HUES6 (cell line): ENCODE measurements at regions not wholly inside any gene's neighbourhood (a gene's known extent, or its start where the extent isn't known, plus 50 kb on each side); places are given as distances from the start of the nearest gene placed in this dataset.
A peak's percentile ranks its signal among the peaks of the same experiment; 100 is the strongest.
"Not testable (repeated sequence)": the region's sequence is repeated elsewhere in the genome, so short reads cannot be mapped to it uniquely, and the experiment has no call there.

Source experiments
- H3K27ac ChIP-seq: 2 replicates; pipeline ENCODE4 v1.7.0; 2013; ENCODE audit warnings: low read depth, mild to moderate bottlenecking, low read length, inconsistent platforms
- H3K27me3 ChIP-seq: 2 replicates; pipeline ENCODE4 v1.6.1; 2013; ENCODE audit warnings: low read length; ENCODE audit not compliant: control insufficient read depth, insufficient read depth
- H3K36me3 ChIP-seq: 2 replicates; pipeline ENCODE4 v1.6.1; 2013; ENCODE audit warnings: low read length; ENCODE audit not compliant: control insufficient read depth, insufficient read depth
- H3K4me1 ChIP-seq: 2 replicates; pipeline ENCODE4 v1.6.1; 2013; ENCODE audit warnings: low read length; ENCODE audit not compliant: control insufficient read depth, insufficient read depth
- H3K4me3 ChIP-seq: 2 replicates; pipeline ENCODE4 v1.5.1; 2013; ENCODE audit warnings: low read depth, low read length
- H3K9ac ChIP-seq: one replicate; pipeline ENCODE4 v1.6.1; 2013; ENCODE audit warnings: mild to moderate bottlenecking, low read length
- H3K9me3 ChIP-seq: 2 replicates; pipeline ENCODE4 v1.6.1; 2013; ENCODE audit warnings: low read depth, low read length; ENCODE audit not compliant: control insufficient read depth, insufficient read depth

DNA sequence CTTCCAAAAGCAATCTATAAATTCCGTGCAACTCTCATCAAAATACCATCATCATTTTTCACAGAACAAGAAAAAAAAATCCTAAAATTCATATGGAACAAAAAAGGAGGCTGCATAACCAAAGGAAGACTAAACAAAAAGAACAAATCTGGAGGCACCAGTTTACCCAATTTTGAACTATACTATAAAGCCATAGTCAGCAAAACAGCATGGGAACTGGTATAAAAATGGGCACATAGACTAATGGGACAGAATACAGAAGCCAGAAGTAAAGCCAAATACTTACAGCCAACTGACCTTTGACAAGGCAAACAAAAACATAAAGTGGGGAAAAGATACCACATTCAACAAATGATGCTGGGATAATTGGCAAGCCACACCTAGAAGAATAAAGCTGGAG lies 753.5 kb upstream of the PABPC4L start:
- H3K4me1 ChIP-seq: no peaks in the 10 kb centered on the region
- no peaks in the 10 kb centered on the region for H3K27me3 ChIP-seq
- H3K27ac ChIP-seq: no peak overlapping the region
- 0 out of 2 replicates have a peak, but pooled peaks cover 4% of the 10 kb centered on the region for H3K9me3 ChIP-seq
- H3K9ac ChIP-seq: no peak overlapping the region
- no peaks in the 10 kb centered on the region for H3K36me3 ChIP-seq
- H3K4me3 ChIP-seq: no peak overlapping the region

DNA sequence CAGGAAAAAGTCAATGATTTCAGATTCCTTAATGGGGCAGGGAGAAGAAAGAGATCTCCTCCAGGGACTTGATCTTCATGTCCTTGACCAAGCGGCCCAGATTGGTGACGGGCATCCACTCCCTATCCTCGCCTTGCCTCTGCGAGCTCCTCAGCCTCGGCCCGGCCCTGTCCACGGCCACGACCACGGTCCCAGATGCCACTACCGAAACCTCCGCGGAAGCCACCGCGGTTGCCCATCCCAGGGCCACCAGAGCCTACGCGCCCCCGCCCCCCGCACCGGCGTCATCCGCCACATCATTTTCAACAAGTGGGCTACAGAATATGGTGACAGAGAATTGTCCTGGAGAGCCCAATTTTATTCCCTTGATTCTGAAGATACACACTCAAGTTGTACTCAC lies 751.2 kb upstream of the PABPC4L start:
- Histone ChIP-seq H3K4me3 (no peak overlapping the region), H3K9me3 (peaks cover 12% of the 10 kb centered on the region), H3K36me3 (no peaks in the 10 kb centered on the region), H3K4me1 (no peaks in the 10 kb centered on the region), H3K27me3 (no peaks in the 10 kb centered on the region), H3K9ac (no peak overlapping the region), H3K27ac (no peak overlapping the region)

- peaks cover 13% of the 10 kb centered on the region for H3K9me3 ChIP-seq
- H3K27ac ChIP-seq: no peak overlapping the region
- no peak overlapping the region for H3K4me3 ChIP-seq
- no peaks in the 10 kb centered on the region for H3K27me3 ChIP-seq
- no peaks in the 10 kb centered on the region for H3K4me1 ChIP-seq
- no peaks in the 10 kb centered on the region for H3K36me3 ChIP-seq
- no peak overlapping the region for H3K9ac ChIP-seq
Observed at GRCh38 chr4:134952305-134952704, 750.7 kb upstream of the PABPC4L start.

DNA sequence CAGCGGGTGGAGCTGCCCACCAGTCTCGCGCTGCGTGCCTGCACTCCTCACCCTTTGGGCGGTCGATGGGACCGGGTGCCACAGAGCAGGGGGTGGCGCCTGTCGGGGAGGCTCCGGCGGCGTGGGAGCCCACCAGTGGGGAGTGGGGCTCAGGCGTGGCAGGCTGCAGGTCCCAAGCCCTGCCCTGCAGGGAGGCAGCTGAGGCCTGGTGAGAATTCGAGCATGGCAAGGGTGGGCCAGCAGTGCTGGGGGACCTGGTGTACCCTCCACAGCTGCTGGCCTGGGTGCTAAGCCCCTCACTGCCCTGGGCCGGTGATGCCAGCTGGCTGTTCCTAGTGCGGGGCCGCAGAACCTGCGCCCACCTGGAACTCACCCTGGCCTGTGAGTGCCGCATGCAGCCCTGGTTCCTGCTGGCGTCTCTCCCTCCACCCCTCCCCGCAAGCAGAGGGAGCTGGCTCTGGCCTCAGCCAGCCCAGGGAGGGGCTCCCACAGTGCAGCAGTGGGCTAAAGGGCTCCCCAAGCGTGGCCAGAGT lies 746.6 kb upstream of the PABPC4L start:
- H3K4me1 ChIP-seq: no peaks in the 10 kb centered on the region
- no peak overlapping the region for H3K9ac ChIP-seq
- H3K9me3 ChIP-seq: peaks cover 17% of the 10 kb centered on the region
- H3K36me3 ChIP-seq: no peaks in the 10 kb centered on the region
- no peaks in the 10 kb centered on the region for H3K27me3 ChIP-seq
- H3K27ac ChIP-seq: no peak overlapping the region
- no peak overlapping the region for H3K4me3 ChIP-seq

DNA sequence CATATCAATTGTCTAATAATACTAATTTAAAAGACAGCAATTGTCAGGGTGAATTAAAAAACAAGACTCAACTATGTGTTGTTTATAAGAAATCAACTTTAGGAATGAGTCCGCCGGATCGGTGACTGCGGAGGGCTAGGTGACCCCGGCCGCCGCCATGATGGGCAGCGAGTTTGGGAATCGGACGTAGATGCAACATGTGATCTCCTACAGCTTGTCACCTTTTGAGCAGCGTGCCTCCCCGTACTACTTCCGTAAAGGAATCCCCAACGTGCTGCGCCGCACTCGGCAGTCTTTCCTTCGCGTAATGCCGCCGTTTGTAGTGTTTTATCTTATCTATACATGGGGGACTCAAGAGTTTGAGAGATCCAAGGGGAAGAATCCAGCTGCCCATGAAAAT lies 742.5 kb upstream of the PABPC4L start:
- Histone ChIP-seq H3K4me1 (no peaks in the 10 kb centered on the region), H3K4me3 (no peak overlapping the region), H3K27me3 (no peaks in the 10 kb centered on the region), H3K9me3 (peaks cover 13% of the 10 kb centered on the region), H3K36me3 (no peaks in the 10 kb centered on the region), H3K9ac (no peak overlapping the region), H3K27ac (no peak overlapping the region)

DNA sequence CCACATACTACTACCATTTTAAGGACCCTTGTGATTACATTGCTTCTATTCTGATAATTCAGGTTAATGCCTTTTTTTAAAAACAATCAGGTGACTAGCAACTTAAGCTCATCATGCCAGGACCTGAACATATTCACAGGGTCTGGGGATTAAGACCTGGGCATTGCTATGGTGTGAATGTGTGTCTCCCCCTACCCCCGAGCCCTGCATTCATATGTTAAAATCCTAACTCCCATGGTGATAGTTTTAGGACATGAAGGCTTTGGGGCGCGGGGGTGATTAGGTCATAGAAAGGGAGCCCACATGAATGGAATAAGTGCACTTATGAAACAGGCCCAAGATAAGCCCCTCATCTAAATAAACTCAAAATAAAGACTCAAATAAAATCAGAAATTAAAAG lies 734.4 kb upstream of the PABPC4L start:
- Histone ChIP-seq H3K9me3 (no peaks in the 10 kb centered on the region), H3K4me3 (no peak overlapping the region), H3K9ac (no peak overlapping the region), H3K27ac (no peak overlapping the region; the same call in 1 of the 2 replicates), H3K27me3 (no peaks in the 10 kb centered on the region), H3K36me3 (no peaks in the 10 kb centered on the region), H3K4me1 (peaks cover 24% of the 10 kb centered on the region)

GRCh38 chr4:134935320-134935719 lies 733.7 kb upstream of the PABPC4L start:
- Histone ChIP-seq H3K27me3 (no peaks in the 10 kb centered on the region), H3K9ac (no peak overlapping the region), H3K27ac (peak overlapping the region; percentile 18; the same call in 1 of the 2 replicates), H3K36me3 (no peaks in the 10 kb centered on the region), H3K4me3 (no peak overlapping the region), H3K9me3 (no peaks in the 10 kb centered on the region), H3K4me1 (peaks cover 24% of the 10 kb centered on the region)

- H3K4me3 ChIP-seq: no peak overlapping the region
- H3K4me1 ChIP-seq: peaks cover 24% of the 10 kb centered on the region
- peak overlapping the region; percentile 13 for H3K9ac ChIP-seq
- H3K27me3 ChIP-seq: no peaks in the 10 kb centered on the region
- no peaks in the 10 kb centered on the region for H3K36me3 ChIP-seq
- no peak overlapping the region; the same call in 1 of the 2 replicates for H3K27ac ChIP-seq
- no peaks in the 10 kb centered on the region for H3K9me3 ChIP-seq
Observed at GRCh38 chr4:134934036-134934808, 732.6 kb upstream of the PABPC4L start.

DNA sequence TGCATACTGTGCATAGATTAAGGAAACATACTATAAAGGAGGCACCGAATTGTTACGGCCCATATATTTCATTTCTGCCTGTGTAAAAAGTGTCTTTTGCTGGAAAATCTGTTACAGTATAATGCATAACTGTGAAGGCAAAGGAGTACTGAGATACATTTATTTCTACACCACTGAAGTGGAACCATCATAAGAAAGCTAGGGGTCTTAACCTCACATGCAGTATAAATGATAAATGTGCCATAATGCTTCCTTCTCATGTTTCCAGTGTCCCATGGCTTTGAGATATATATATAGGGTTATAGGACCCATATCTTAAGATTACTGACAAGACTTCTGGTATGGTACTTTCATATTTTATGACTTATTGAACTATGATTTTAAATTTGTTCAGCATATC lies 713.8 kb upstream of the PABPC4L start:
- Histone ChIP-seq H3K4me3 (no peak overlapping the region), H3K9ac (peak overlapping the region; percentile 73), H3K27me3 (no peaks in the 10 kb centered on the region), H3K9me3 (no peaks in the 10 kb centered on the region), H3K36me3 (no peaks in the 10 kb centered on the region), H3K27ac (peak overlapping the region; percentile 87; the same call in 1 of the 2 replicates), H3K4me1 (peaks cover 47% of the 10 kb centered on the region)

DNA sequence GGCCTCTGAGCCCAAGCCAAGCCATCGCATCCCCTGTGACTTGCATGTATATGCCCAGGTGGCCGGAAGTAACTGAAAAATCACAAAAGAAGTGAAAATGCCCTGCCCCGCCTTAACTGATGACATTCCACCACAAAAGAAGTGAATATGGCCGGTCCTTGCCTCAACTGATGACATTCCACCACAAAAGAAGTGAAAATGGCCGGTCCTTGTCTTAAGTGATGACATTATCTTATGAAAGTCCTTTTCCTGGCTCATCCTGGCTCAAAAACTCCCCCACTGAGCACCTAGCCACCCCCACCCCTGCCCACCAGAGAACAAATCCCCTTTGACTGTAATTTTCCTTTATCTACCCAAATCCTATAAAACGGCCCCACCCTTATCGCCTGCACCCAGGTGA lies 712.7 kb upstream of the PABPC4L start:
- H3K36me3 ChIP-seq, H3K9me3 ChIP-seq, H3K27me3 ChIP-seq: not testable (repeated sequence)
- H3K9ac ChIP-seq: peak overlapping the region; percentile 73
- H3K4me3 ChIP-seq: peak overlapping the region; percentile 31; the same call in 1 of the 2 replicates
- H3K27ac ChIP-seq: peak overlapping the region; percentile 92
- peaks cover 58% of the 10 kb centered on the region for H3K4me1 ChIP-seq

GRCh38 chr4:134911941-134912340 lies 710.4 kb upstream of the PABPC4L start:
- H3K4me1 ChIP-seq: peaks cover 58% of the 10 kb centered on the region
- peak overlapping the region; percentile 17; the same call in 1 of the 2 replicates for H3K4me3 ChIP-seq
- H3K9ac ChIP-seq: peak overlapping the region; percentile 73
- H3K36me3 ChIP-seq: no peaks in the 10 kb centered on the region
- no peaks in the 10 kb centered on the region for H3K27me3 ChIP-seq
- peak overlapping the region; percentile 97 for H3K27ac ChIP-seq
- no peaks in the 10 kb centered on the region for H3K9me3 ChIP-seq
